ENCODE measurements at regions not wholly inside any gene's neighbourhood (a gene's known extent, or its start where the extent isn't known, plus 50 kb on each side); places are given as distances from the start of the nearest gene placed in this dataset.

GRCh38 chr22:49590851-49591445 is 236.7 kb downstream of the BRD1 start:
- no peak overlapping the region for H3K27ac ChIP-seq (ENCODE audit: low read depth, low read length)
- no peaks in the 10 kb centered on the region; the same call in 1 of the 2 replicates for H3K79me2 ChIP-seq (ENCODE audit: control insufficient read depth, low read length)
- peaks cover 3% of the 10 kb centered on the region; the same call in 1 of the 2 replicates for H3K9me3 ChIP-seq (ENCODE audit: control insufficient read depth, insufficient read depth, low read length)
- H3K4me2 ChIP-seq (ENCODE audit: low read length): no peak overlapping the region
- no peak for TF ChIP-seq EZH2phosphoT487 (IDR thresholded peaks at IDR 0.05; ENCODE audit: borderline replicate concordance, low read length)
- no peak for TF ChIP-seq CTCF (IDR thresholded peaks at IDR 0.05; ENCODE audit: low read depth, low read length, poor library complexity, severe bottlenecking)
- H3K4me3 ChIP-seq (ENCODE audit: low read length): no peak overlapping the region
- no peaks in the 10 kb centered on the region for H3K9me2 ChIP-seq (replicated peaks; ENCODE audit: control insufficient read depth, low read length)
- no peaks in the 10 kb centered on the region for H3K4me1 ChIP-seq (ENCODE audit: control insufficient read depth, low read length)
- H3K27me3 ChIP-seq (ENCODE audit: control insufficient read depth, low read length): no peaks in the 10 kb centered on the region
- peaks cover 16% of the 10 kb centered on the region for H3K36me3 ChIP-seq (ENCODE audit: control insufficient read depth, low read length)
- H3F3A ChIP-seq (ENCODE audit: control insufficient read depth, insufficient read depth): no peaks in the 10 kb centered on the region
- H4K20me1 ChIP-seq (ENCODE audit: control insufficient read depth, insufficient read depth, low read depth, low read length): no peaks in the 10 kb centered on the region; the same call in 1 of the 2 replicates

- Histone ChIP-seq H3K79me2 (ENCODE audit: control insufficient read depth, low read length) (no peaks in the 10 kb centered on the region), H3K9me3 (ENCODE audit: control insufficient read depth, insufficient read depth, low read length) (peaks cover 3% of the 10 kb centered on the region; the same call in 1 of the 2 replicates), H3K36me3 (ENCODE audit: control insufficient read depth, low read length) (peaks cover 11% of the 10 kb centered on the region), H3K4me2 (ENCODE audit: low read length) (no peak overlapping the region), H3K27me3 (ENCODE audit: control insufficient read depth, low read length) (no peaks in the 10 kb centered on the region), H3K9me2 (replicated peaks; ENCODE audit: control insufficient read depth, low read length) (no peaks in the 10 kb centered on the region), H3K4me1 (ENCODE audit: control insufficient read depth, low read length) (no peaks in the 10 kb centered on the region), H3K27ac (ENCODE audit: low read depth, low read length) (no peak overlapping the region), H3K4me3 (ENCODE audit: low read length) (no peak overlapping the region), H3F3A (ENCODE audit: control insufficient read depth, insufficient read depth) (no peaks in the 10 kb centered on the region), H4K20me1 (ENCODE audit: control insufficient read depth, insufficient read depth, low read depth, low read length) (no peaks in the 10 kb centered on the region; the same call in 1 of the 2 replicates)
- no peak for TF ChIP-seq EZH2phosphoT487 (IDR thresholded peaks at IDR 0.05; ENCODE audit: borderline replicate concordance, low read length)
- no peak for TF ChIP-seq CTCF (IDR thresholded peaks at IDR 0.05; ENCODE audit: low read depth, low read length, poor library complexity, severe bottlenecking)
Measured at GRCh38 chr22:49590381-49590780, 237.3 kb downstream of the BRD1 start.

- Histone ChIP-seq H3F3A (ENCODE audit: control insufficient read depth, insufficient read depth) (no peaks in the 10 kb centered on the region), H3K9me3 (ENCODE audit: control insufficient read depth, insufficient read depth, low read length) (no peaks in the 10 kb centered on the region), H3K4me2 (ENCODE audit: low read length) (no peak overlapping the region), H3K36me3 (ENCODE audit: control insufficient read depth, low read length) (peaks cover 6% of the 10 kb centered on the region), H3K79me2 (ENCODE audit: control insufficient read depth, low read length) (no peaks in the 10 kb centered on the region), H3K27ac (ENCODE audit: low read depth, low read length) (no peak overlapping the region), H3K27me3 (ENCODE audit: control insufficient read depth, low read length) (no peaks in the 10 kb centered on the region), H3K4me3 (ENCODE audit: low read length) (no peak overlapping the region), H4K20me1 (ENCODE audit: control insufficient read depth, insufficient read depth, low read depth, low read length) (no peaks in the 10 kb centered on the region; the same call in 1 of the 2 replicates), H3K9me2 (replicated peaks; ENCODE audit: control insufficient read depth, low read length) (no peaks in the 10 kb centered on the region), H3K4me1 (ENCODE audit: control insufficient read depth, low read length) (no peaks in the 10 kb centered on the region)
- TF ChIP-seq EZH2phosphoT487 (IDR thresholded peaks at IDR 0.05; ENCODE audit: borderline replicate concordance, low read length) (no peak), CTCF (IDR thresholded peaks at IDR 0.05; ENCODE audit: low read depth, low read length, poor library complexity, severe bottlenecking) (no peak)
Measured at GRCh38 chr22:49589811-49590210, 237.9 kb downstream of the BRD1 start.
